Ureter (tissue), 1 donor: ENCODE measurements at regions not wholly inside any gene's neighbourhood (a gene's known extent, or its start where the extent isn't known, plus 50 kb on each side); places are given as distances from the start of the nearest gene placed in this dataset.

Source experiments
- DNase-seq: peaks from one replicate; pipeline ENCODE4 v3.0.0-alpha.2; 2020; ENCODE audit warnings: low spot score
- donor health status: DM: yes; HTN: yes; CAD: no.

- DNase-seq: no peak
Measured at GRCh38 chr4:19329631-19330030, 922.1 kb upstream of the SLIT2 start.

- no peak for DNase-seq
Measured at GRCh38 chr4:19329077-19329476, 922.6 kb upstream of the SLIT2 start.

DNA sequence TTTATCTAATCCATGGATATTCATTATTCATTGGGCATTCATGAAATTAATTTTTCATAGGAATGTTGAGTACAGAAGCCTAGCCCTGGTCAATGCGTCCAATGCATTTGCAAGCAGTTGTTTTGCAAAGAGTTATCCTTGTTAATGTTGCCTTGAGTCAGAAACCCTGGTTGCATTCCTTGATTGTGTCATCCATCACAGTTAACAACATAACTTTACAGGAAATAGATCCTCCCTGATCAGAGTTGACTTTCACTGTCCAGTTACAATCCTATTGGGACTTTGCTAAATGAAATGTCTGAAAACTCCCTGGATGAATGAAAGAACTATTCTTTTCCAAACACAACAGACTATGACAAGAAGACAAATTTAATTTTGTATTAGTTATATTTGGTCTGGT, 924.3 kb upstream of the SLIT2 start:
- DNase-seq: no peak

GRCh38 chr4:19324184-19324583, 927.5 kb upstream of the SLIT2 start:
- DNase-seq: no peak

GRCh38 chr4:19319607-19320006, 932.1 kb upstream of the SLIT2 start:
- no peak for DNase-seq

DNA sequence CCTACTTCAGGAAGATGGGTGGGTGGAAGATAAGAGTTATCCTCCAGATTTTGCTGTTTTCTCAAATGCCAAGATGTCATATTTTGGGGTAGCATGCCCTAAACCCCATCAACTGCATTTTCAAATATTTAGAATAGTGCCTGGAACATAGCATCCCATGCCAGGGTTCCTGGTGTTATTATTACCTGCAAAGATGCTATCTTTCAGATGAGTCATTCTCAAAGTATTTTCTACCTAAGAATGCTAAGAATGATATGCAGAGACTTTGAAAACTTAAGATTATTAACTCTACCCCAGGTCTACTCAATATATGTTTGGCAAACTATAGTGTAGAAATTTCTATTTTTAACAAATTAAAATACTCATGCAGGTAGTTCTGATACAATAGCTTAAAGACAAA, 934.3 kb upstream of the SLIT2 start:
- DNase-seq: no peak

DNA sequence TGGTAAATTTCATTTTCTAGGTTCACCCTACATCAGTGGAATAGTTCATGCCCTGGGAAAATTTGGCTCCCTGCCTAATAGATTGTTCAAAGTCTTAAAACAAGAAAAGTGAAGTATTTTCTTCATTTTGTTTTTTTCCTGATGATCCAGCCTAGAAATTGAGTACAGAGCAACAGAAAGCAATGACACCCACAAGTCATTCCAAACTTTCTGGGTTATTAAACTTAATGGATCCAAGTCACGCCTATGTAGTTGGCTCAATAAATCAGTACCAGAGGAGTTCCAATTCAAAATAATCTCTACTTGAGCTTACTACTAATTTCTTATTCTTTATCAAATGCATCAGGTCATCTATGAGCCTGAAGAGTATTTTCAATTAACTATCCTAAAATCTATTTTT, 937.6 kb upstream of the SLIT2 start:
- no peak for DNase-seq

DNA sequence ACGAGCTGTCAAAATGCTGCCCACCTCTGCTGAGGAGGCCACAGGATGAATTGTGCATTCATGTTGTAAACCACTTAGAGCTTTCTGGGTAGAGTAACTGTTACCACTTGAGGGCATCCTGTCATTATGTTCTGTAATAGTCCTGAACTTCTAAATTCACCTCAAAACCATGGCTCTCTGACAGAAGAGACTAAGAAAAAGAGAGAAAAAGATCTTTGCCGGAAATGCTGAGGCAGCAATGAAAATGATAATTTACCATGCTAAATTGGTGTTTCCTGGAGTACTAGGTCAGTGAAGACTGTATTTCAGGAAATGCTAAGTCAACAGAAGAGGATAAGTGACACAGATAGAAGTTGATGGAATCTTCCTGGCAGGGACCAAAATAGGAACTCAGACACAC, 942.3 kb upstream of the SLIT2 start:
- DNase-seq: no peak

GRCh38 chr4:19304028-19304427, 947.7 kb upstream of the SLIT2 start:
- no peak for DNase-seq

DNA sequence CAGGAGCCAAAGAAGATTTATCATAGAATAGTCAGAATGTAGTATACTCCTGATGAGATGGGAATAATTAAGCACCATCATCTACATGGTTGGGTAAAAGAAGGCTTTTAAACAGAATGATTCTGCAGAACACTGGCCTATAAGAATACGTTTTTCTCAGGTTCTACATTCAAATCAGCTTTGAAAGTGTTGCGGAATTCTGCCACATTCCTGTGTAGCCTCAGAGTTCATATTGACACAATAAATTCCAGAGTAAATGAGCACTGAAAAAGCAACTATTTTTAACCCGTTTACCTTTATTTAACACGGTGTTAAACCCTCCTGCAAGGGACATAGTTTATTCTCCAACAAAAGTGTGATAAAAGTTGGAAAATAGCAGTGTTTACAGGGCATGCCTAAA, 950.2 kb upstream of the SLIT2 start:
- no peak for DNase-seq

DNA sequence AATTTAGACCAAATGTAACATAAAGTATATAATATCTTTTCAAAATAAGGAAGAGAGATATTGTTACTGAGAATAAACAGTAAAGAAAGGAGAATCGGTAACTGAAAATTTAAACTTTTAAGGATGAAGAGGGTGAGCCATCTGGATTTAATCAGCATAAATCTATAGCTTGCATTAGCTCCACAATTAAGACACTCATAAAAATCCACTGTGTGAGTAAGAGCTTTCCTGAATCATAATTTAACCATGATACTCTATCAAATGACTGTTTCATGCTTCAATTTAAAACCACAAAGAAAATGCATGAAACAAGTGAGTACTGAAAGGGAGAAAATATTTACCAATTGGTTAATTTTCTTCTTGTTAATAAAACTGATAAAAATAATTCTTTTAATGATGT, 951.5 kb upstream of the SLIT2 start:
- no peak for DNase-seq

- DNase-seq: no peak
Measured at GRCh38 chr4:19298998-19299397, 952.7 kb upstream of the SLIT2 start.

GRCh38 chr4:19293781-19294180, 957.9 kb upstream of the SLIT2 start:
- no peak for DNase-seq

GRCh38 chr4:19293080-19293479, 958.6 kb upstream of the SLIT2 start:
- DNase-seq: no peak

GRCh38 chr4:19286924-19287323, 964.8 kb upstream of the SLIT2 start:
- DNase-seq: no peak

GRCh38 chr4:19285146-19285545, 966.6 kb upstream of the SLIT2 start:
- no peak for DNase-seq

DNA sequence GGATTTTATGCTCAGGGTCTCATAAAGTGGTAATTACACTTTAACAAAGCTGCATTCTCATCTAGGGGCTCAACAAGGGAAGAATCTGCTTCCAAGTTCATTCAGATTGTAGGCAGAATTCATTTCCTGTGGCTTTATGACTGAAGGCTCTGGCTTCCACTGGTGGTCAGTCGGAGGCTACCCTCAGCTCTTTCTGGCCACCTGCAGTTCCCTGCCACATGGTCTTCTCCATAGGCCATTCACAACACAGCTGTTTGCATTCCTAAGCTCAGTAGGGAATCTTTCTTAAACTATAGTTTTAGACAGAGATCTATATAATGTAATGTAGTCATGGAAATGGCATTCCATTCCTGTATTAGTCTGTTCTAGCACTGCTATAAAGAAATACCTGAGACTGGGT, 973.0 kb upstream of the SLIT2 start:
- DNase-seq: no peak

GRCh38 chr4:19266566-19266965, 985.1 kb upstream of the SLIT2 start:
- no peak for DNase-seq

DNA sequence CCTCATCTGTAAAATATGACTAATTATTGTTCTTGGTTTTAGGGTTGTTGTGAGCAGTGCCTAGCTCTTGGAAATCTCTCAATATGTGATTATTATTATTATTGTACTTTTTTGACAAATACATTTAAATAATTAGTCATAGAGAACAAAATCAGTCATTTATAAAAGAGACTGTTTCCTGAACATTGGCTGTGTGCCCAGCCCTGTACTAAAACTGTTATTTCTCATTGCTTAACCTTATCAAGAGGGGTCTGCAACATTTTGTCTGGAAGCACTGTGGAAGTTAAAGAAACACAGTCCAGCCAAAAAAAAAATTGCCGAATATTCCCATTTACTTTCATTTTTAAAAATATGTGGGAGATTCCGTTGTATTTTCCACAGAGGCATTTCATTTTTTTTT, 989.2 kb upstream of the SLIT2 start:
- DNase-seq: no peak

GRCh38 chr4:19260346-19260745, 991.4 kb upstream of the SLIT2 start:
- no peak for DNase-seq

GRCh38 chr4:19259920-19260319, 991.8 kb upstream of the SLIT2 start:
- no peak for DNase-seq

GRCh38 chr4:19256823-19257222, 994.9 kb upstream of the SLIT2 start:
- no peak for DNase-seq

GRCh38 chr4:19254486-19254885, 997.2 kb upstream of the SLIT2 start:
- DNase-seq: no peak

- no peak for DNase-seq
Measured at GRCh38 chr4:19248023-19248422, 1003.7 kb upstream of the SLIT2 start.

GRCh38 chr4:19241895-19242294, 1009.8 kb upstream of the SLIT2 start:
- no peak for DNase-seq
